SK-N-SH treated with all-trans-retinoic acid at 6 μM for 48 hours (cell line): ENCODE measurements at regions not wholly inside any gene's neighbourhood (a gene's known extent, or its start where the extent isn't known, plus 50 kb on each side); places are given as distances from the start of the nearest gene placed in this dataset.

Source experiments
- ATAC-seq: fragments of 200-7000 bp; cut with Tn5 transposase; 3 replicates; pipeline ENCODE4 v1.9.1; 2020; ENCODE audit warnings: mild to moderate bottlenecking, moderate library complexity
- ARNTL ChIP-seq: fragments of 450-650 bp; formaldehyde crosslinking; IDR thresholded peaks from 2 replicates; pipeline ENCODE4 v1.5.0; 2020; ENCODE audit warnings: low read depth, mild to moderate bottlenecking, moderate library complexity, borderline replicate concordance
- BACH2 ChIP-seq: fragments of 250-450 bp; sonication (Bioruptor Pico); IDR thresholded peaks from 2 replicates; pipeline ENCODE4 v1.9.0; 2021; ENCODE audit warnings: mild to moderate bottlenecking, borderline replicate concordance
- CSDC2 ChIP-seq: fragments of 250-450 bp; sonication (Bioruptor Pico); IDR thresholded peaks from 2 replicates; pipeline ENCODE4 v1.5.0; 2020; ENCODE audit warnings: mild to moderate bottlenecking, moderate library complexity
- ESRRG ChIP-seq: fragments of 250-450 bp; sonication (Bioruptor Pico); IDR thresholded peaks from 2 replicates; pipeline ENCODE4 v1.6.1; 2021; ENCODE audit warnings: mild to moderate bottlenecking
- GLIS3 ChIP-seq: fragments of 250-450 bp; sonication (Bioruptor Pico); IDR thresholded peaks from 2 replicates; pipeline ENCODE4 v1.5.0; 2020; ENCODE audit warnings: mild to moderate bottlenecking, moderate library complexity
- ISL1 ChIP-seq: fragments of 250-450 bp; sonication (Bioruptor Pico); IDR thresholded peaks from 2 replicates; pipeline ENCODE4 v2.1.2; 2022; ENCODE audit warnings: mild to moderate bottlenecking, moderate library complexity
- OSR1 ChIP-seq: fragments of 250-450 bp; sonication (Bioruptor Pico); IDR thresholded peaks from 2 replicates; pipeline ENCODE4 v1.8.0; 2022; ENCODE audit warnings: moderate library complexity, mild to moderate bottlenecking, inconsistent platforms
- PPARA ChIP-seq: fragments of 250-450 bp; sonication (Bioruptor Pico); IDR thresholded peaks from 2 replicates; pipeline ENCODE4 v1.5.0; 2020; ENCODE audit warnings: mild to moderate bottlenecking, borderline replicate concordance
- RARB ChIP-seq: fragments of 250-450 bp; sonication (Bioruptor Pico); IDR thresholded peaks from 2 replicates; pipeline ENCODE4 v1.8.0; 2021; ENCODE audit warnings: mild to moderate bottlenecking, moderate library complexity
- SNAI2 ChIP-seq: fragments of 250-450 bp; sonication (Bioruptor Pico); IDR thresholded peaks from 2 replicates; pipeline ENCODE4 v1.5.0; 2020; ENCODE audit warnings: mild to moderate bottlenecking, moderate library complexity
- TOX ChIP-seq: fragments of 250-450 bp; sonication (Bioruptor Pico); IDR thresholded peaks from 2 replicates; pipeline ENCODE4 v1.8.0; 2021; ENCODE audit warnings: mild to moderate bottlenecking, moderate library complexity, borderline replicate concordance
- ZFP3 ChIP-seq: fragments of 250-450 bp; sonication (Bioruptor Pico); IDR thresholded peaks from 2 replicates; pipeline ENCODE4 v1.5.0; 2020; ENCODE audit warnings: mild to moderate bottlenecking, moderate library complexity
- ZFP30 ChIP-seq: fragments of 450-650 bp; formaldehyde crosslinking; IDR thresholded peaks from 2 replicates; pipeline ENCODE4 v1.5.0; 2022; ENCODE audit warnings: mild to moderate bottlenecking, moderate library complexity
- ZNF565 ChIP-seq: fragments of 450-650 bp; formaldehyde crosslinking; conservative IDR thresholded peaks from 2 replicates; pipeline ENCODE4 v1.5.0; 2020; ENCODE audit warnings: low read depth, mild to moderate bottlenecking, moderate library complexity
- ZNF70 ChIP-seq: fragments of 450-650 bp; formaldehyde crosslinking; IDR thresholded peaks from 2 replicates; pipeline ENCODE4 v1.5.0; 2020; ENCODE audit warnings: mild to moderate bottlenecking, moderate library complexity
- ZNF8 ChIP-seq: fragments of 450-650 bp; formaldehyde crosslinking; IDR thresholded peaks from 2 replicates; pipeline ENCODE4 v1.5.0; 2020; ENCODE audit warnings: mild to moderate bottlenecking, moderate library complexity
- TF ChIP-seq, protein P1 (sequence below): fragments of 250-450 bp; sonication (Bioruptor Pico); IDR thresholded peaks from 2 replicates; pipeline ENCODE4 v1.5.1; 2021; ENCODE audit warnings: mild to moderate bottlenecking, moderate library complexity
- TF ChIP-seq, protein P2 (sequence below): fragments of 250-450 bp; sonication (Bioruptor Pico); IDR thresholded peaks from 2 replicates; pipeline ENCODE4 v1.5.0; 2020; ENCODE audit warnings: mild to moderate bottlenecking, moderate library complexity
- TF ChIP-seq, protein P3 (sequence below): fragments of 250-450 bp; sonication (Bioruptor Pico); IDR thresholded peaks from 2 replicates; pipeline ENCODE4 v1.8.0; 2021; ENCODE audit warnings: low read depth, mild to moderate bottlenecking, moderate library complexity, borderline replicate concordance
- TF ChIP-seq, protein P4 (sequence below): fragments of 250-450 bp; sonication (Bioruptor Pico); IDR thresholded peaks from 2 replicates; pipeline ENCODE4 v1.8.0; 2020; ENCODE audit warnings: mild to moderate bottlenecking, moderate library complexity, borderline replicate concordance
- TF ChIP-seq, protein P5 (sequence below): fragments of 250-450 bp; sonication (Bioruptor Pico); IDR thresholded peaks from 2 replicates; pipeline ENCODE4 v1.5.1; 2020; ENCODE audit warnings: low read depth, mild to moderate bottlenecking, moderate library complexity

DNA sequence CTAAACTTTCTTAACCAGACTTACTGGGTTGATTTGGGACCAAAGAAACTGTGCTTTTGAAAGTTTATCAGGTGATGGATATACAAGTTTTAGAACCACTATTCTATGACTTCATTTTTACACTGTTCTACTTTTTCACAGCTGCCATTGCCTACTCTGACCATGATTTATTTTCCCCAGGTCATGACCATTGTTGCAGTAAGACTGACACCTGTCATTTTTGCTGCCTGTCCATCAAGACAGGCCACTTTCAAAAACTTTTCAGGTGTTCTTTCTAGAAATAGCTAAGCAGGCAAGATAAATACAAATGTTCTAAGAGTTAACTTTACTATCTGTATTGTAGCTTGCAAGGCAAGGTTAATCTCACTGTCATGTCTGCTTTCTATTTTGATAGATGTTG lies 147.9 kb upstream of the SEMA3C start:
- no peak for ATAC-seq
- TF ChIP-seq, protein P1, sequence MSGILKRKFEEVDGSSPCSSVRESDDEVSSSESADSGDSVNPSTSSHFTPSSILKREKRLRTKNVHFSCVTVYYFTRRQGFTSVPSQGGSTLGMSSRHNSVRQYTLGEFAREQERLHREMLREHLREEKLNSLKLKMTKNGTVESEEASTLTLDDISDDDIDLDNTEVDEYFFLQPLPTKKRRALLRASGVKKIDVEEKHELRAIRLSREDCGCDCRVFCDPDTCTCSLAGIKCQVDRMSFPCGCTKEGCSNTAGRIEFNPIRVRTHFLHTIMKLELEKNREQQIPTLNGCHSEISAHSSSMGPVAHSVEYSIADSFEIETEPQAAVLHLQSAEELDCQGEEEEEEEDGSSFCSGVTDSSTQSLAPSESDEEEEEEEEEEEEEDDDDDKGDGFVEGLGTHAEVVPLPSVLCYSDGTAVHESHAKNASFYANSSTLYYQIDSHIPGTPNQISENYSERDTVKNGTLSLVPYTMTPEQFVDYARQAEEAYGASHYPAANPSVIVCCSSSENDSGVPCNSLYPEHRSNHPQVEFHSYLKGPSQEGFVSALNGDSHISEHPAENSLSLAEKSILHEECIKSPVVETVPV, result no peak
- TF ChIP-seq TOX (CRISPR knock-in tag) (no peak), ZNF565 (CRISPR knock-in tag) (no peak), PPARA (CRISPR knock-in tag) (no peak), ESRRG (no peak), SNAI2 (no peak), ZFP30 (CRISPR knock-in tag) (no peak)
- TF ChIP-seq, protein P2, sequence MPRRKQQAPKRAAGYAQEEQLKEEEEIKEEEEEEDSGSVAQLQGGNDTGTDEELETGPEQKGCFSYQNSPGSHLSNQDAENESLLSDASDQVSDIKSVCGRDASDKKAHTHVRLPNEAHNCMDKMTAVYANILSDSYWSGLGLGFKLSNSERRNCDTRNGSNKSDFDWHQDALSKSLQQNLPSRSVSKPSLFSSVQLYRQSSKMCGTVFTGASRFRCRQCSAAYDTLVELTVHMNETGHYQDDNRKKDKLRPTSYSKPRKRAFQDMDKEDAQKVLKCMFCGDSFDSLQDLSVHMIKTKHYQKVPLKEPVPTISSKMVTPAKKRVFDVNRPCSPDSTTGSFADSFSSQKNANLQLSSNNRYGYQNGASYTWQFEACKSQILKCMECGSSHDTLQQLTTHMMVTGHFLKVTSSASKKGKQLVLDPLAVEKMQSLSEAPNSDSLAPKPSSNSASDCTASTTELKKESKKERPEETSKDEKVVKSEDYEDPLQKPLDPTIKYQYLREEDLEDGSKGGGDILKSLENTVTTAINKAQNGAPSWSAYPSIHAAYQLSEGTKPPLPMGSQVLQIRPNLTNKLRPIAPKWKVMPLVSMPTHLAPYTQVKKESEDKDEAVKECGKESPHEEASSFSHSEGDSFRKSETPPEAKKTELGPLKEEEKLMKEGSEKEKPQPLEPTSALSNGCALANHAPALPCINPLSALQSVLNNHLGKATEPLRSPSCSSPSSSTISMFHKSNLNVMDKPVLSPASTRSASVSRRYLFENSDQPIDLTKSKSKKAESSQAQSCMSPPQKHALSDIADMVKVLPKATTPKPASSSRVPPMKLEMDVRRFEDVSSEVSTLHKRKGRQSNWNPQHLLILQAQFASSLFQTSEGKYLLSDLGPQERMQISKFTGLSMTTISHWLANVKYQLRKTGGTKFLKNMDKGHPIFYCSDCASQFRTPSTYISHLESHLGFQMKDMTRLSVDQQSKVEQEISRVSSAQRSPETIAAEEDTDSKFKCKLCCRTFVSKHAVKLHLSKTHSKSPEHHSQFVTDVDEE (CRISPR knock-in tag), result no peak

DNA sequence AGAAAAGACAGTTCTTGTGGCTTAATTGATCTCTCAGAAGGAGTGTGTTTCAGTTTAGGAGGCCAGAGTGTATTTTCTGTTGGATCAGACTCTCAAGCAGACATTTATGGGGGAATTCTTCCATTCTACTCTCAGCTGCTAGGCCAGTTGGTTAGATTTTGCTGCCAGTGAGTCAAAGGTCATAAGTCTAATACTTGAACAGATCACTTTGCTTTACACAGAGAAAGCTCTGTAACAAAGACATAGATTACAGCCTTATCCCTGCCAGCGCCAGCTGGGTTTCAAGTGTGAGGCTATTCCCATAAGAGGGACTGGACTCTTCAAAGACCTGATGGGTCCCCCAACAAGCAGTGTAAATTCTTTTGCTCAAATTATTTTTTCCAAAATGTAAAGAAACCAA lies 145.6 kb upstream of the SEMA3C start:
- TF ChIP-seq ZNF565 (CRISPR knock-in tag) (no peak), OSR1 (CRISPR knock-in tag) (no peak), ZNF8 (CRISPR knock-in tag) (no peak), GLIS3 (CRISPR knock-in tag) (no peak), SNAI2 (no peak), RARB (no peak), ZFP30 (CRISPR knock-in tag) (no peak), ZNF70 (CRISPR knock-in tag) (no peak), ISL1 (CRISPR knock-in tag) (no peak), ARNTL (no peak), TOX (CRISPR knock-in tag) (no peak), BACH2 (CRISPR knock-in tag) (no peak)
- TF ChIP-seq, protein P3, sequence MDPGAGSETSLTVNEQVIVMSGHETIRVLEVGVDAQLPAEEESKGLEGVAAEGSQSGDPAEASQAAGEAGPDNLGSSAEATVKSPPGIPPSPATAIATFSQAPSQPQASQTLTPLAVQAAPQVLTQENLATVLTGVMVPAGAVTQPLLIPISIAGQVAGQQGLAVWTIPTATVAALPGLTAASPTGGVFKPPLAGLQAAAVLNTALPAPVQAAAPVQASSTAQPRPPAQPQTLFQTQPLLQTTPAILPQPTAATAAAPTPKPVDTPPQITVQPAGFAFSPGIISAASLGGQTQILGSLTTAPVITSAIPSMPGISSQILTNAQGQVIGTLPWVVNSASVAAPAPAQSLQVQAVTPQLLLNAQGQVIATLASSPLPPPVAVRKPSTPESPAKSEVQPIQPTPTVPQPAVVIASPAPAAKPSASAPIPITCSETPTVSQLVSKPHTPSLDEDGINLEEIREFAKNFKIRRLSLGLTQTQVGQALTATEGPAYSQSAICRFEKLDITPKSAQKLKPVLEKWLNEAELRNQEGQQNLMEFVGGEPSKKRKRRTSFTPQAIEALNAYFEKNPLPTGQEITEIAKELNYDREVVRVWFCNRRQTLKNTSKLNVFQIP (CRISPR knock-in tag), result no peak
- TF ChIP-seq, protein P4, sequence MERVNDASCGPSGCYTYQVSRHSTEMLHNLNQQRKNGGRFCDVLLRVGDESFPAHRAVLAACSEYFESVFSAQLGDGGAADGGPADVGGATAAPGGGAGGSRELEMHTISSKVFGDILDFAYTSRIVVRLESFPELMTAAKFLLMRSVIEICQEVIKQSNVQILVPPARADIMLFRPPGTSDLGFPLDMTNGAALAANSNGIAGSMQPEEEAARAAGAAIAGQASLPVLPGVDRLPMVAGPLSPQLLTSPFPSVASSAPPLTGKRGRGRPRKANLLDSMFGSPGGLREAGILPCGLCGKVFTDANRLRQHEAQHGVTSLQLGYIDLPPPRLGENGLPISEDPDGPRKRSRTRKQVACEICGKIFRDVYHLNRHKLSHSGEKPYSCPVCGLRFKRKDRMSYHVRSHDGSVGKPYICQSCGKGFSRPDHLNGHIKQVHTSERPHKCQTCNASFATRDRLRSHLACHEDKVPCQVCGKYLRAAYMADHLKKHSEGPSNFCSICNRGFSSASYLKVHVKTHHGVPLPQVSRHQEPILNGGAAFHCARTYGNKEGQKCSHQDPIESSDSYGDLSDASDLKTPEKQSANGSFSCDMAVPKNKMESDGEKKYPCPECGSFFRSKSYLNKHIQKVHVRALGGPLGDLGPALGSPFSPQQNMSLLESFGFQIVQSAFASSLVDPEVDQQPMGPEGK, result no peak
- ATAC-seq, result no peak

DNA sequence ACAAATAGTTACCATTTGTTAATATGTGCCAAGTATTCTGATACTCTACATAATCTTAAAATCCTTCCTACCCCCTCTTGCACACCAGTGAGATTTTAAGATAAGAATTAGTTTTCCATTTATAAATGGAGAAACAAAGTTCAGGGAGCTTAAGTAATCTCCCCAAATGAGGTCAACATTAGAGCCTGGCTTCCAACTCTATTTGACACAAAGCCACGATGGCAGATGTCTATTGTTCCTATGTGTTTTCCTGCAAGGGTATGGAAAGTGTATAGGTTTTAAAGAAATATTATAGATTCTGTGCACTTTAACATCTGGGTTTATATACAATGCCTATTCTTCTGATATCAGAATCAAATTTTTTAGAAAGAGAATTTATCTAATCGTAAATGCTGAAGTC lies 143.9 kb upstream of the SEMA3C start:
- ATAC-seq, result no peak
- TF ChIP-seq BACH2 (CRISPR knock-in tag), result no peak
- TF ChIP-seq PPARA (CRISPR knock-in tag), result no peak
- TF ChIP-seq, protein P4, result no peak
- no peak for TF ChIP-seq ARNTL
- no peak for TF ChIP-seq ZFP3 (CRISPR knock-in tag)
- TF ChIP-seq, protein P3 (CRISPR knock-in tag), result no peak
- TF ChIP-seq GLIS3 (CRISPR knock-in tag), result no peak
- TF ChIP-seq SNAI2, result no peak
- no peak for TF ChIP-seq ZFP30 (CRISPR knock-in tag)
- TF ChIP-seq, protein P2 (CRISPR knock-in tag), result no peak
- no peak for TF ChIP-seq ZNF70 (CRISPR knock-in tag)
- no peak for TF ChIP-seq CSDC2 (CRISPR knock-in tag)
- TF ChIP-seq TOX (CRISPR knock-in tag), result no peak
- TF ChIP-seq ZNF565 (CRISPR knock-in tag), result no peak
- TF ChIP-seq ESRRG, result no peak
- TF ChIP-seq OSR1 (CRISPR knock-in tag), result no peak
- TF ChIP-seq, protein P5, sequence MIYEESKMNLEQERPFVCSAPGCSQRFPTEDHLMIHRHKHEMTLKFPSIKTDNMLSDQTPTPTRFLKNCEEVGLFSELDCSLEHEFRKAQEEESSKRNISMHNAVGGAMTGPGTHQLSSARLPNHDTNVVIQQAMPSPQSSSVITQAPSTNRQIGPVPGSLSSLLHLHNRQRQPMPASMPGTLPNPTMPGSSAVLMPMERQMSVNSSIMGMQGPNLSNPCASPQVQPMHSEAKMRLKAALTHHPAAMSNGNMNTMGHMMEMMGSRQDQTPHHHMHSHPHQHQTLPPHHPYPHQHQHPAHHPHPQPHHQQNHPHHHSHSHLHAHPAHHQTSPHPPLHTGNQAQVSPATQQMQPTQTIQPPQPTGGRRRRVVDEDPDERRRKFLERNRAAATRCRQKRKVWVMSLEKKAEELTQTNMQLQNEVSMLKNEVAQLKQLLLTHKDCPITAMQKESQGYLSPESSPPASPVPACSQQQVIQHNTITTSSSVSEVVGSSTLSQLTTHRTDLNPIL (CRISPR knock-in tag), result no peak
- TF ChIP-seq RARB, result no peak
